ENCODE measurements at regions not wholly inside any gene's neighbourhood (a gene's known extent, or its start where the extent isn't known, plus 50 kb on each side); places are given as distances from the start of the nearest gene placed in this dataset.

GRCh38 chr1:173422456-173422976 is 54.6 kb upstream of the PRDX6 start (continued):
- TF ChIP-seq, protein P1, sequence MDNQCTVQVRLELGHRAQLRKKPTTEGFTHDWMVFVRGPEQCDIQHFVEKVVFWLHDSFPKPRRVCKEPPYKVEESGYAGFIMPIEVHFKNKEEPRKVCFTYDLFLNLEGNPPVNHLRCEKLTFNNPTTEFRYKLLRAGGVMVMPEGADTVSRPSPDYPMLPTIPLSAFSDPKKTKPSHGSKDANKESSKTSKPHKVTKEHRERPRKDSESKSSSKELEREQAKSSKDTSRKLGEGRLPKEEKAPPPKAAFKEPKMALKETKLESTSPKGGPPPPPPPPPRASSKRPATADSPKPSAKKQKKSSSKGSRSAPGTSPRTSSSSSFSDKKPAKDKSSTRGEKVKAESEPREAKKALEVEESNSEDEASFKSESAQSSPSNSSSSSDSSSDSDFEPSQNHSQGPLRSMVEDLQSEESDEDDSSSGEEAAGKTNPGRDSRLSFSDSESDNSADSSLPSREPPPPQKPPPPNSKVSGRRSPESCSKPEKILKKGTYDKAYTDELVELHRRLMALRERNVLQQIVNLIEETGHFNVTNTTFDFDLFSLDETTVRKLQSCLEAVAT (IDR thresholded peaks at IDR 0.05) = no peak
- no peak for TF ChIP-seq ZNF431 (CRISPR knock-in tag; IDR thresholded peaks at IDR 0.05)
- peak; percentile 68; the same call in 1 of the 2 replicates for TF ChIP-seq NR4A1 (CRISPR knock-in tag; IDR thresholded peaks at IDR 0.05)
- peak; percentile 80 for TF ChIP-seq NR4A1 (tag; IDR thresholded peaks at IDR 0.05)
- no peak for TF ChIP-seq CEBPB (tag; IDR thresholded peaks at IDR 0.05)
- no peak for TF ChIP-seq MTA2 (IDR thresholded peaks at IDR 0.05; ENCODE audit: low read depth)
- TF ChIP-seq JUND (IDR thresholded peaks at IDR 0.05; ENCODE audit: borderline replicate concordance, low read depth, low read length) = 0 out of 2 replicates have a peak, but pooled peaks have one; percentile 18
- peak; percentile 59; the same call in 2 of the 3 replicates for TF ChIP-seq JUND (tag; IDR thresholded peaks at IDR 0.05; ENCODE audit: borderline replicate concordance, low read depth, low read length)
- TF ChIP-seq ARID4B (CRISPR knock-in tag; IDR thresholded peaks at IDR 0.05) = peak; percentile 55; the same call in 1 of the 2 replicates
- peak; percentile 51 for TF ChIP-seq NFE2L1 (tag; IDR thresholded peaks at IDR 0.05; ENCODE audit: borderline replicate concordance, low read depth)
- TF ChIP-seq, protein P2, sequence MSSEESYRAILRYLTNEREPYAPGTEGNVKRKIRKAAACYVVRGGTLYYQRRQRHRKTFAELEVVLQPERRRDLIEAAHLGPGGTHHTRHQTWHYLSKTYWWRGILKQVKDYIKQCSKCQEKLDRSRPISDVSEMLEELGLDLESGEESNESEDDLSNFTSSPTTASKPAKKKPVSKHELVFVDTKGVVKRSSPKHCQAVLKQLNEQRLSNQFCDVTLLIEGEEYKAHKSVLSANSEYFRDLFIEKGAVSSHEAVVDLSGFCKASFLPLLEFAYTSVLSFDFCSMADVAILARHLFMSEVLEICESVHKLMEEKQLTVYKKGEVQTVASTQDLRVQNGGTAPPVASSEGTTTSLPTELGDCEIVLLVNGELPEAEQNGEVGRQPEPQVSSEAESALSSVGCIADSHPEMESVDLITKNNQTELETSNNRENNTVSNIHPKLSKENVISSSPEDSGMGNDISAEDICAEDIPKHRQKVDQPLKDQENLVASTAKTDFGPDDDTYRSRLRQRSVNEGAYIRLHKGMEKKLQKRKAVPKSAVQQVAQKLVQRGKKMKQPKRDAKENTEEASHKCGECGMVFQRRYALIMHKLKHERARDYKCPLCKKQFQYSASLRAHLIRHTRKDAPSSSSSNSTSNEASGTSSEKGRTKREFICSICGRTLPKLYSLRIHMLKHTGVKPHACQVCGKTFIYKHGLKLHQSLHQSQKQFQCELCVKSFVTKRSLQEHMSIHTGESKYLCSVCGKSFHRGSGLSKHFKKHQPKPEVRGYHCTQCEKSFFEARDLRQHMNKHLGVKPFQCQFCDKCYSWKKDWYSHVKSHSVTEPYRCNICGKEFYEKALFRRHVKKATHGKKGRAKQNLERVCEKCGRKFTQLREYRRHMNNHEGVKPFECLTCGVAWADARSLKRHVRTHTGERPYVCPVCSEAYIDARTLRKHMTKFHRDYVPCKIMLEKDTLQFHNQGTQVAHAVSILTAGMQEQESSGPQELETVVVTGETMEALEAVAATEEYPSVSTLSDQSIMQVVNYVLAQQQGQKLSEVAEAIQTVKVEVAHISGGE (CRISPR knock-in tag; IDR thresholded peaks at IDR 0.05) = peak in 1 of 3 experiments; percentile 51; a peak in 1 of 6 replicates
- TF ChIP-seq, protein P3, sequence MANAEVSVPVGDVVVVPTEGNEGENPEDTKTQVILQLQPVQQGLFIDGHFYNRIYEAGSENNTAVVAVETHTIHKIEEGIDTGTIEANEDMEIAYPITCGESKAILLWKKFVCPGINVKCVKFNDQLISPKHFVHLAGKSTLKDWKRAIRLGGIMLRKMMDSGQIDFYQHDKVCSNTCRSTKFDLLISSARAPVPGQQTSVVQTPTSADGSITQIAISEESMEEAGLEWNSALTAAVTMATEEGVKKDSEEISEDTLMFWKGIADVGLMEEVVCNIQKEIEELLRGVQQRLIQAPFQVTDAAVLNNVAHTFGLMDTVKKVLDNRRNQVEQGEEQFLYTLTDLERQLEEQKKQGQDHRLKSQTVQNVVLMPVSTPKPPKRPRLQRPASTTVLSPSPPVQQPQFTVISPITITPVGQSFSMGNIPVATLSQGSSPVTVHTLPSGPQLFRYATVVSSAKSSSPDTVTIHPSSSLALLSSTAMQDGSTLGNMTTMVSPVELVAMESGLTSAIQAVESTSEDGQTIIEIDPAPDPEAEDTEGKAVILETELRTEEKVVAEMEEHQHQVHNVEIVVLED (CRISPR knock-in tag; IDR thresholded peaks at IDR 0.05) = peak; percentile 35; the same call in 1 of the 2 replicates
- 0 out of 2 replicates have a peak, but pooled peaks have one; percentile 3 for TF ChIP-seq ZNF24 (IDR thresholded peaks at IDR 0.05)
- TF ChIP-seq PTTG1 (tag; IDR thresholded peaks at IDR 0.05; ENCODE audit: low read depth) = peak; percentile 91
- 0 out of 2 replicates have a peak, but pooled peaks have one; percentile 30 for TF ChIP-seq EP300 (IDR thresholded peaks at IDR 0.05; ENCODE audit: low read length)
